Calu3 (cell line): ENCODE measurements at regions not wholly inside any gene's neighbourhood (a gene's known extent, or its start where the extent isn't known, plus 50 kb on each side); places are given as distances from the start of the nearest gene placed in this dataset.
"Not testable (repeated sequence)": the region's sequence is repeated elsewhere in the genome, so short reads cannot be mapped to it uniquely, and the experiment has no call there.

Source experiments
- BruUV-seq: library from RNA; stranded (reverse); fragments of 400-500 nt; replicated peaks from 2 replicates; lab custom pipeline; 2021; lab: Mats Ljungman, UMichigan
- CTCF ChIA-PET: fragments of 300-600 bp; sonication (Branson Sonifier 250); formaldehyde crosslinking; loops from one replicate; lab custom pipeline; 2022; ENCODE audit warnings: antibody characterized with exemption; lab: Charles Lee
- DNase-seq: peaks from one replicate; pipeline ENCODE4 v3.0.0; 2022
- H3K27ac Mint-ChIP-seq: one replicate; pipeline ENCODE4 v1.8.0; 2022; ENCODE audit warnings: mixed read lengths; ENCODE audit not compliant: unreplicated experiment
- H3K27me3 Mint-ChIP-seq: one replicate; pipeline ENCODE4 v1.8.0; 2022; ENCODE audit warnings: mixed read lengths; ENCODE audit not compliant: unreplicated experiment
- H3K36me3 Mint-ChIP-seq: one replicate; pipeline ENCODE4 v1.8.0; 2022; ENCODE audit warnings: mild to moderate bottlenecking, moderate library complexity, mixed read lengths; ENCODE audit not compliant: insufficient read depth, unreplicated experiment
- H3K4me1 Mint-ChIP-seq: one replicate; pipeline ENCODE4 v1.8.0; 2022; ENCODE audit warnings: mild to moderate bottlenecking, low read depth, mixed read lengths; ENCODE audit not compliant: unreplicated experiment
- H3K4me3 Mint-ChIP-seq: one replicate; pipeline ENCODE4 v1.8.0; 2022; ENCODE audit warnings: mild to moderate bottlenecking, low read depth, moderate library complexity, mixed read lengths; ENCODE audit not compliant: unreplicated experiment
- H3K9me3 Mint-ChIP-seq: one replicate; pipeline ENCODE4 v1.8.0; 2022; ENCODE audit warnings: low read depth, mixed read lengths; ENCODE audit not compliant: unreplicated experiment
- CTCF ChIP-seq: fragments of 200-600 bp; IDR thresholded peaks from one replicate; pipeline ENCODE4 v1.8.0; 2022; ENCODE audit warnings: antibody characterized with exemption; ENCODE audit not compliant: unreplicated experiment
- intact Hi-C: fragments of 100-400 bp; cut with micrococcal nuclease; formaldehyde crosslinking; loops from one replicate; pipeline ENCODE4 v1.10.0; 2022; ENCODE audit not compliant: unreplicated experiment

GRCh38 chr7:126079581-126079980, 1150.0 kb upstream of the POT1 start:
- CTCF ChIA-PET: no interaction called here
- TF ChIP-seq CTCF: no peak
- Mint-ChIP-seq H3K4me1 (no peaks in the 10 kb centered on the region), H3K36me3 (no peaks in the 10 kb centered on the region), H3K27ac (no peak overlapping the region), H3K9me3 (no peaks in the 10 kb centered on the region), H3K4me3 (no peak overlapping the region), H3K27me3 (no peaks in the 10 kb centered on the region)
- no TSS peak for BruUV-seq
- intact Hi-C loops: no loop called here
- DNase-seq: no peak

- H3K36me3 Mint-ChIP-seq: no peaks in the 10 kb centered on the region
- intact Hi-C loops: no loop called here
- H3K4me1 Mint-ChIP-seq: no peaks in the 10 kb centered on the region
- H3K9me3 Mint-ChIP-seq: no peaks in the 10 kb centered on the region
- BruUV-seq: no TSS peak
- H3K4me3 Mint-ChIP-seq: no peak overlapping the region
- no peaks in the 10 kb centered on the region for H3K27me3 Mint-ChIP-seq
- no peak overlapping the region for H3K27ac Mint-ChIP-seq
- no peak for DNase-seq
- no peak for TF ChIP-seq CTCF
- CTCF ChIA-PET: no interaction called here
Measured at GRCh38 chr7:126079151-126079550, 1149.5 kb upstream of the POT1 start.

GRCh38 chr7:126065766-126066165, 1136.1 kb upstream of the POT1 start:
- Mint-ChIP-seq H3K27ac (no peak overlapping the region), H3K4me3 (no peak overlapping the region), H3K9me3 (no peaks in the 10 kb centered on the region), H3K36me3 (no peaks in the 10 kb centered on the region), H3K4me1 (no peaks in the 10 kb centered on the region), H3K27me3 (no peaks in the 10 kb centered on the region)
- intact Hi-C loops: no loop called here
- CTCF ChIA-PET: no interaction called here
- no peak for TF ChIP-seq CTCF
- BruUV-seq: no TSS peak
- no peak for DNase-seq

GRCh38 chr7:126057979-126058378, 1128.4 kb upstream of the POT1 start:
- Mint-ChIP-seq H3K27ac (no peak overlapping the region), H3K27me3 (no peaks in the 10 kb centered on the region), H3K9me3 (peaks cover 10% of the 10 kb centered on the region), H3K4me3 (no peak overlapping the region), H3K36me3 (no peaks in the 10 kb centered on the region), H3K4me1 (no peaks in the 10 kb centered on the region)
- intact Hi-C loops: no loop called here
- CTCF ChIA-PET: no interaction called here
- no peak for DNase-seq
- no peak for TF ChIP-seq CTCF
- BruUV-seq: no TSS peak

GRCh38 chr7:126056613-126057012, 1127.0 kb upstream of the POT1 start:
- DNase-seq, H3K27me3 Mint-ChIP-seq, BruUV-seq, H3K36me3 Mint-ChIP-seq, H3K4me1 Mint-ChIP-seq, intact Hi-C loops, CTCF ChIA-PET, H3K27ac Mint-ChIP-seq, H3K4me3 Mint-ChIP-seq: not testable (repeated sequence)
- H3K9me3 Mint-ChIP-seq: peaks cover 10% of the 10 kb centered on the region
